ENCODE measurements at regions not wholly inside any gene's neighbourhood (a gene's known extent, or its start where the extent isn't known, plus 50 kb on each side); places are given as distances from the start of the nearest gene placed in this dataset.

DNA sequence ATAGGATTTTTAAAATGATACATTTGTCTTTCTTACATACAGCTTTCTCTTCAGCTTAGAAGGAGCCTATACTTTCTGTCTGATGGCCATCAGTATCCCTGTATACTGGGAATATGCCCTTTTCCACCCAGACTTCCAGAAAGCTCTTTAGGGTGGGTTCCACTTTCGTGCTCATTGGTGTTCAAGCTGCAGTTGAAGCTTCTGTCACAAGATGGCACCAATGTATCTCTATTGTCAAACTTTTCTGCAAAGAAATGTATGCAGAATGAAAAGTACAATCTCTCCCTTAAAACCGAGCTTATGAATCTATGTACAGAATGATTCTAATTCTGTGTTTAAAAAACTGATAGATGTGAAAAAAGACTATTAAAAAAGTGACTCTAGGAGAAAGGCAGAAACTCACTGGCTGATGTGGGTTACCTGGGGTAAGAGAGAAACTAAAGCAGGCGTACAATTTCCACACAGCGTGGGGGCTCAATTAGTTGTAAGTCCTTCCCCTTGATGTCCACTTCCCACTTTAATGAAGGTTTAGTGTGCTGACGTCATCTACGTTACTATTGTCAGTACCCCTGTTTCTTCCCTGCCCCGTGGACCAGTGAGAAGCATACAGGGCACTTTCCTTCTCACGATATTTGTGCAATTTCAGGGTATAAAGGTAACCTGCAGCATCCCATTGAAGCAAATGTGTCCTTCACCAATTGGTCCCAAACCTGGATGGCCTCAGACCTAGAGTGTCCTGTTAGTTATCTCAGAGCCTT lies 57.3 kb upstream of the TCEAL2 start:
- DNase-seq (ENCODE audit: low read depth) = peak; percentile 27

DNA sequence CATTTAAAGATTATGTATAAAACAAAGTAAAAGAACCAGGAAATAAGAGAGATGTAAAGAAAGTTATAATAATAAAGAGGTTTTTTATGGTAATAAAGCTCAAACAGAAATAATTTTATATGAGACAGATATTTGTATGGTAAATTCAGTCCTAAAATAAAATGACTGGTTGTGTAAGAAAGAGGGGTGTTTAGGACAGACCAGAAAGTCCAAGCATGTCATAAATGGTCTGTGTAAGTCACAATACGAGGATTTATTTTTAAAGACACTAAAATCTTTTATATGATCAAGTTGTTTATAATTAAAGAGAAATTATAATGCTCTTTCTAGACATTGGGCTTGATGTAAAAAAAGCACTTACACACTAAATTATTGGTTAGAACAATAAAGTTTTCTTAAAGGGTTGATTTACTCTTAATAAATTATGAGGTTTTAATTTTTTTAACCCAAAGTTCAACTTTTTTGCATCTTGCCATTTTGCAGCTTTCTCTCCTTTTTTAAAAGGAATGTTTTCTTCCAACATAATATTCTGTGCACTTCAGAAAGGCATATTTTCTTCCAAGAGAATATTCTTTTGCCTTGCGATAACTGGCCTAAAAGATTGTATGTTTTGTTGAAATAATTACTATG lies 61.9 kb upstream of the TCEAL2 start:
- DNase-seq (ENCODE audit: low read depth) = no peak

DNA sequence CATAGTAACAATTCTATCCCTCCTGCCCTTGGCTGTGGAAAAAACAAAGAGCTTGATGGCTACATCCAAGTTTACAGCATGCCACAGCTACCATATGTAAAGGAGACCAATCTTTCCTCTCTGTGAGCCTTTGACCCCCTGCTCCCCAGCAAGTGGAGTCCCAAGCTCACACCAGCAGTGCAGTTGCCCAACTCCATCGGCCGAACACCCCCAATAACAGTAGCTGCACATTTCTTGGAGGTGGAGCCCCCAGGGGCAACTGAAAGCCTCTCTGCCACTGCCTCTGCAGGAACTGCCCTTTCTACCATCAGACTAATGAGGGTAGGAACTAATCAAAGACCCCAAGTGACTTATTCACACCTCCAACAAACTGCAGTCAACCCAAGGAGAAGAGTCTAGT lies 81.0 kb upstream of the TCEAL2 start:
- DNase-seq (ENCODE audit: low read depth) = no peak

DNA sequence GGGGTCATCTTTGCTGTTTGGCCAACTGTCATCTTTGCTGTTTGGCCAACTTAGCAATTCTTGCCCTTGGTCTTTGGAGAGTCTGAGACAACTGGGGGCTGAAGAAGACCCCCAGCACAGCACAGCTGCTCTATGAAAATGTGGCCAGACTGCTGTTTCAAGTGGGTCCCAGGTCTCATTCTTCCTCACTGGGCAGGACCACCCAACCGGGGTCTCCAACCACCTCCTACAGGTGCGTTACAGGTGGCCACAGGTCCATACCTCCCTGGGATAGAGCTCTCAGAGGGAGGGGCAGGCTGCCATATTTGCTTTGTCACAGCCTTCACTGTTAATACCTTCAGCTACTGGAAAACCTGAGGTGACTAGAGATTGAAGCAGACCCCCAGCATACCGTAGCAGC lies 82.1 kb upstream of the TCEAL2 start:
- DNase-seq (ENCODE audit: low read depth) = no peak

DNA sequence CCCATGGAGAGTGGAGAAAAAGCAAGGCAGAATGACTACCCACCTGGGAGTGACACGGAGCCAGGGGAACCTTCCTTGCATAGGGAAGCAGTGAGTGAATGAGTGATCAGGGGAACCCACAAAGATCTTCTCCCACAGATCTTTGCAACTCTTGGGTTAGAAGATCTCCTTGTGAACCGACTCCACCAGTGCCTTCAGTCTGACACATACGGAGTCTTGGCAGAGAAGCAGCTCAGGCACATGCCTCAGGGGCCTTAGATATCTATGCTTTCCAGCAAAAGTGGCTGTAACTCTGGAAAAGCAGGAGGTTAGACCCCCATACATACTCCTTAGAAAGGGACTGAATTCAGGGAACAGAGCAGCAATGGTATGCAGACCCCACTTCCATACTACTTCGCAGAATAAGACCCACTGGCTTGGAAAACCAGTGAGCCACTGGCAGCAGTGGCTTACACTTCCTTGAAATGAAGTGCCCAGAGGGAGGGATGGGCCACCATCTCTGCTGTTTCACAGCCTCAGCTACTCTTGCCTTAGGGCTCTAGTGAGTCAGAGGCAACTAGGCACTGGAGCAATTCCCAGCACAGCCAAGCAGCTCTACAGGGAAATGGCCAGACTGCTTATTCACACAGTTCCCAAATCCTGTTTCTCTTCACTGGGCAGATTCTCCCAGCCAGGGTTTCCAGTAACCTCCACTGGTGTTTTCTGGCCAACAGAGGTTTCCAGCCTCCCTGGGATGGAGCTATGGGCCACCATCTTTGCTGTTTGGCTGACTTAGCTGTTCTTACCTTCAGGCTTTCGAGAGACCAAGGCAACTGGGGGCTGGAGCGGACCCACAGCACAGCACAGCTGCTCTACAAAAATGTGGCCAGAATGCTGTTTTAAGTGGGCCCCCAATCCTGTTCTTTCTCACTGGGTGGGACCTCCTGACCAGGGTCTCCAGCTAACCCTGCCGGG lies 82.8 kb upstream of the TCEAL2 start:
- DNase-seq (ENCODE audit: low read depth) = no peak

DNA sequence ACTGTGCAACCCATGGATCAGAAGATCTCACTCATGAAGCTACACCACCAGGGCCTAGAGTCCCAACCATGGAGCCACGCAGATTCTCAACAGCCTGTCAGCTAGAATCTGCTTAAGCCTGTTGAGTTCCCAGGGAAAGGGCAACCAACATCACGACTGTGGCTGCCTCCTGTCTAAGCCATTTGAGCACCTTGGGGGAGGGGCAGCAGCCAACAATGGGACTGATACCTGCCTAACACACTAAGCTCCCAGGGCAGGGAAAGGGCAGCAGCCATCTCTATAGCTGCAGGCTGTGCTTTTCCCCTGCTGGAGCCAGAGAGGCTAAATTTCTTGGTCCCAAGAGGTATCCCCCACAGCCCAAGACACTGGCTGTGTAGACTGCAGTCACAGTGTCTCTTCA lies 96.5 kb upstream of the TCEAL2 start:
- no peak for DNase-seq (ENCODE audit: low read depth)

DNA sequence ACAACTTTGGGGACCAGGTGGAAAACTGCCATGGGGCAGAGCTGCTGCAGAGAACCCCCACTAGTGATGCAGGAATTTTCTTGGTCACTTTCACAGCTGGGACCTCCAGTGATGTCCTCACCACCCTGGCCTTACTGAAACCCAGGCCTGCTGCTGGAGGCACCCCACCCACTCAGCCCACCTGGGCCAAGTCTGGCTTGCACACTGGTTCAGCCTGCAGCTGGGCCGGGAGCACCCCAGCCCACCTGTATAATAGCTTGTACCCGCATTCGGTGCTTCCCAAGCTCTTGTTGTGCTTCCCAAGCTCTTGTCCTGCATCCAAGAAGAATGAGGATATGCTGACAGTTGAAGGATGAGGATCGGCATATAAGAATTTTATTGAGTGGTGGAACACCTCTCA lies 86.4 kb upstream of the ZMAT1 start:
- no peak for DNase-seq (ENCODE audit: low read depth)

DNA sequence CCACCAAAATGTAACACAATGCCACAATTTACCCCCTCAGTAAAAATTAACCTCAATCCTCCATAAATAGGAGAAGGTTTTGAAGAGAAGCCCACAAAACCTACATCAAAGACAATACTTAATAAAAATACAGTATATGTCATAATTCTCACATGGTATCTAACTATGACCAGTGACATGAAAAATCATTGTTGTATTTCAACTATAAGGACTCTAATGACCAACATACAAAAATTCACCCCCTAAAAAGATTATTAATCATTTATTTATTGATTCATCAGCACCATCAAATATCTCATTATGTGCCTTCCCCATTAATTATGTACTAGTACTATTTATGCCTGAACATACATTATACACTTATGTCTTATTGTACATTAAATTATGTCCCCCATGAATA lies 77.1 kb upstream of the ZMAT1 start:
- no peak for DNase-seq (ENCODE audit: low read depth)

DNA sequence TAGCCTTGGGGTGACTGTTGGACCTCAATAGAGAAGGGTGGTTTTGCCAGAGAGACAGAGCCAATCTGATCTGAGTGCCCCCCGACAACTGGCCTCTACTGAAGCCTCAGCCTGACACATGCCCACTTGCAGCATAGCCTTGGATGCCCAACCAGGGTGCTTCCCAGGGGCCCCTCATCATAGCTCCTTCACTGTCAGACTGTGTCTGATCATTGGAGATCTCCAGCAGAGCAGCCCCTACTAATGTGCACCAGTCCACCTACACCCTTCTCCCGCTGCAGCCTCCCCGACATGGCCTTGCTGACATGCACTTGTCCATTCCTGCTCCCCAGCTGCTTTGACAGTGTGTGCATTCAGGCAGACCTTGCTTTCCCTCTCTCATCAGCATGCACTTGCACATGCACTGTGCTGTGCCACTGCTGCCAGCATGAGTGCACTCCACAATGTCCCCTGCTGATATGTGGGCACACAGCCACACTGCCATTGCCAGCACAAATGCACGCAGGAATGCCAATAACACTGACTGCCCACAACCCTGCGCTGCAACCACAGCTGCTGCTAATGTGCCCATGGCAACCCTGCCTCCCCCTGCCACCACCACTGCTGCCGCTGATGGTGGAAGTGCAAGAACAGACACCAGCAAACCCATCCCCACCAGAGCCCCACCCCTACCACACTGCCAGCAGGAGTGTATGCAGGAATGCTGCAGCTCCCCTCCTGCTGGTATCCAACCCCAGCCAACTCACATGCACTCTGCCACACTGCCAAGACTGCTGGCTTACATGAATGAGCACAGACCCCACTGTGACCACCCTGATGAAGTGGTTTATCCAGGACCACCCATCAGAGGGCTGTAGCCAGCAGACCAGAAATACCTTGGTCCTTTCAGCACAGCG lies 68.1 kb upstream of the ZMAT1 start:
- DNase-seq (ENCODE audit: low read depth) = no peak

DNA sequence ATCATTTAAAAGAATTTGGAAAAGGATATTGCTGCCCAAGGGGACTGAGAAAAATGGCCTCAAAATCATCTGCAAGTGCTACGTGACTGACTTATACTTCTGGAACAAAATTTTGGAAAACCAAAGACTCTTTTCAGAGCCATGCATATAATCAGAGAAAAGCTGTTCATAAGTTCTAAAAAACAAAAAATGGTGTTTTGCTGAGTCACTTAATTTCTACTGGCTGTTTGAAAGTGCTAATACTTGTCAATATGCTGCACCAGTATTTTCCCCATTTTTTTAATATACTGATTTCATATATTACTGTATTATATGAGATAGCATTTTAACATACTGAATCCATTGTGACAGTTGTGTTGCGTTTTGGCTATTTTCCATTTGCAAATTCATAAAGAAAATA lies 61.5 kb upstream of the ZMAT1 start:
- no peak for DNase-seq (ENCODE audit: low read depth)

DNA sequence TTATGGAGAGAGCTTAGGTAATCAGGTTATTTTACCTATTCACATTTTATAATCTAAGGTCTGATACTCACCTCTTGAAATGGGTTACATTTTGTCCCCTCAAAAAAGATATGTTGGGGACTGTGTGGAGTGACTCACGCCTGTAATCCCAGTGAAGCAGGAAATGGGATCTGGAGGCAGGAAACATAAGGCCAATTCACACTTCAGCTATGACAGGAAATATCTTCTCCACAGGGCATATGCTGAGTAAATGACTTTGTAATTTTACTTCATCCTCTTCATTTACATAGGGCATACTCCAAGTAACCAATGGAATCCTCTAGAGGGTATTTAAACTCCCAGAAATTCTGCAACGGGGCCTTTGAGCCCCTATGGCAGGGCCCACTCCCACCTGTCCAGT lies 54.8 kb upstream of the ZMAT1 start:
- no peak for DNase-seq (ENCODE audit: low read depth)

All from iris pigment epithelial cell (primary cell).